Natural killer cell (primary cell): ENCODE measurements at regions not wholly inside any gene's neighbourhood (a gene's known extent, or its start where the extent isn't known, plus 50 kb on each side); places are given as distances from the start of the nearest gene placed in this dataset.

ENCODE experiments used
- ATAC-seq, 3 donors: fragments of 150-1000 bp in 2 of 3; fragments of 200-7000 bp in 1 of 3; cut with Tn5 transposase; 1 replicate in 1 of 3; 2 replicates in 2 of 3; pipeline ENCODE4 v1.10.0; 2021; ENCODE audit warnings: mild to moderate bottlenecking in 2 of 3, moderate library complexity in 2 of 3
- DNase-seq, 2 donors: peaks; one replicate each; pipeline versions ENCODE4 v3.0.0 to v3.0.0-alpha.2; 2013 to 2021; ENCODE audit warnings: mixed read lengths in 1 of 2
- H3K27ac ChIP-seq: one replicate; pipeline ENCODE4 v1.5.1; 2013; ENCODE audit warnings: mild to moderate bottlenecking, low read length
- H3K27me3 ChIP-seq: one replicate; pipeline ENCODE4 v1.6.1; 2013; ENCODE audit warnings: low read length; ENCODE audit not compliant: control insufficient read depth, insufficient read depth
- H3K36me3 ChIP-seq: one replicate; pipeline ENCODE4 v1.6.1; 2013; ENCODE audit warnings: low read length; ENCODE audit not compliant: control insufficient read depth, insufficient read depth
- H3K4me1 ChIP-seq: one replicate; pipeline ENCODE4 v1.6.1; 2013; ENCODE audit warnings: low read length; ENCODE audit not compliant: control insufficient read depth, insufficient read depth
- H3K4me3 ChIP-seq: one replicate; pipeline ENCODE4 v1.5.1; 2013; ENCODE audit warnings: low read length
- H3K9me3 ChIP-seq: one replicate; pipeline ENCODE4 v1.6.1; 2013; ENCODE audit warnings: low read length; ENCODE audit not compliant: control insufficient read depth, insufficient read depth
- H3K27ac Mint-ChIP-seq, 2 donors: one replicate each; pipeline ENCODE4 v1.8.0; 2022; ENCODE audit warnings: mild to moderate bottlenecking in 2 of 2, mixed read lengths in 2 of 2, moderate library complexity in 1 of 2
- H3K27me3 Mint-ChIP-seq, 2 donors: one replicate each; pipeline ENCODE4 v1.8.0; 2022; ENCODE audit warnings: low read depth in 2 of 2, mixed read lengths in 2 of 2
- H3K36me3 Mint-ChIP-seq: one replicate; pipeline ENCODE4 v1.8.0; 2022; ENCODE audit warnings: mixed read lengths
- H3K4me1 Mint-ChIP-seq, 2 donors: one replicate each; pipeline ENCODE4 v1.8.0; 2022; ENCODE audit warnings: mixed read lengths in 2 of 2
- H3K4me3 Mint-ChIP-seq: one replicate; pipeline ENCODE4 v1.8.0; 2022; ENCODE audit warnings: mild to moderate bottlenecking, moderate library complexity, mixed read lengths
- H3K9me3 Mint-ChIP-seq, 2 donors: one replicate each; pipeline ENCODE4 v1.8.0; 2022; ENCODE audit warnings: mixed read lengths in 2 of 2
- CTCF ChIP-seq: fragments of 200-600 bp; IDR thresholded peaks from one replicate; pipeline ENCODE4 v1.8.0; 2022; ENCODE audit warnings: antibody characterized with exemption
- WGBS: methylation state at CpG from one replicate; pipeline ENCODE4 v1.1.7; 2013; ENCODE audit warnings: missing lambda C conversion rate; ENCODE audit not compliant: insufficient coverage; 5-methylcytosine and 5-hydroxymethylcytosine counted together
- intact Hi-C: fragments of 100-400 bp; cut with micrococcal nuclease; formaldehyde crosslinking; loops from one replicate; pipeline ENCODE4 v1.14.2; 2022

- Mint-ChIP-seq H3K4me3 (no peak overlapping the region), H3K27me3 (no peaks in the 10 kb centered on the region), H3K36me3 (no peaks in the 10 kb centered on the region), H3K4me1 (no peaks in the 10 kb centered on the region), H3K9me3 (no peaks in the 10 kb centered on the region), H3K27ac (no peak overlapping the region)
- Histone ChIP-seq H3K4me3 (no peak overlapping the region), H3K27ac (no peak overlapping the region), H3K4me1 (no peaks in the 10 kb centered on the region), H3K27me3 (no peaks in the 10 kb centered on the region), H3K36me3 (no peaks in the 10 kb centered on the region), H3K9me3 (no peaks in the 10 kb centered on the region)
- 94% methylated on average over 12 of the region's 12 CpGs for WGBS
- intact Hi-C loops, result no loop called here
- no peak for TF ChIP-seq CTCF
- DNase-seq, result no peak
- ATAC-seq, result no peak
Observed at GRCh38 chr18:78427081-78427480, 552.5 kb upstream of the SALL3 start.

- 93% methylated on average over 54 of the region's 54 CpGs for WGBS
- H3K36me3 ChIP-seq, result no peaks in the 10 kb centered on the region
- no peaks in the 10 kb centered on the region for H3K4me1 Mint-ChIP-seq
- no peak for TF ChIP-seq CTCF
- ATAC-seq (peak in 1 of 3 donors; percentile 37), DNase-seq (no peak)
- no peak overlapping the region for H3K4me3 ChIP-seq
- H3K27ac Mint-ChIP-seq, result no peak overlapping the region
- no peaks in the 10 kb centered on the region for H3K9me3 Mint-ChIP-seq
- intact Hi-C loops, result no loop called here
- H3K27ac ChIP-seq, result no peak overlapping the region
- no peaks in the 10 kb centered on the region for H3K9me3 ChIP-seq
- H3K36me3 Mint-ChIP-seq, result no peaks in the 10 kb centered on the region
- H3K4me1 ChIP-seq, result no peaks in the 10 kb centered on the region
- no peaks in the 10 kb centered on the region for H3K27me3 ChIP-seq
- H3K27me3 Mint-ChIP-seq, result no peaks in the 10 kb centered on the region
- H3K4me3 Mint-ChIP-seq, result no peak overlapping the region
Observed at GRCh38 chr18:78429127-78430108, 550.2 kb upstream of the SALL3 start.

GRCh38 chr18:78430131-78430758 is 549.4 kb upstream of the SALL3 start:
- no peak for DNase-seq
- Histone ChIP-seq H3K27me3 (no peaks in the 10 kb centered on the region), H3K36me3 (no peaks in the 10 kb centered on the region), H3K27ac (no peak overlapping the region), H3K9me3 (no peaks in the 10 kb centered on the region), H3K4me3 (no peak overlapping the region), H3K4me1 (no peaks in the 10 kb centered on the region)
- no peak for TF ChIP-seq CTCF
- no peaks in the 10 kb centered on the region for H3K4me1 Mint-ChIP-seq
- ATAC-seq, result no peak
- 94% methylated on average over 28 of the region's 28 CpGs for WGBS
- H3K27me3 Mint-ChIP-seq, result no peaks in the 10 kb centered on the region
- no peak overlapping the region for H3K4me3 Mint-ChIP-seq
- no peaks in the 10 kb centered on the region for H3K9me3 Mint-ChIP-seq
- no peak overlapping the region for H3K27ac Mint-ChIP-seq
- intact Hi-C loops, result no loop called here
- no peaks in the 10 kb centered on the region for H3K36me3 Mint-ChIP-seq
